ENCODE measurements at regions not wholly inside any gene's neighbourhood (a gene's known extent, or its start where the extent isn't known, plus 50 kb on each side); places are given as distances from the start of the nearest gene placed in this dataset.

DNA sequence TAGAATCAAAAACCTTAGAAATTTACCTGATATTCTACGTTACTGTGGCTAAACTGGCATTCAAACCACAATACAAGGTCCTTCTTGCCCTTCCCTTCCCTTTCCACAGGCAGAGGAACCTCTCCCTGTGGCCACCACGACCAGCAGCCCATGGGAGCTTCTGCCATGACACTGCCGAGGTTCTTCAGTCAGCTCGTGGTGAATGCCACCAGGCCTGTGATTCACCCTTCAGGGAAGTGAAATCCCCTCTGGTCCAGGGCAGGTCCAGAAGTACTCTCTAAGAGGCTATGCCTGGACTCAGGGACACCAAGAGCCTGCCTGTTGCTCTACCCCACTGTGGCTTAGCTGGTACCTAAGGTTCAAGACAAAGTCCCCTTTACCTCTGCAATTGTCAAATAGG is 123.0 kb downstream of the HTR1B start:
- no peak for TF ChIP-seq EZH2phosphoT487 (IDR thresholded peaks at IDR 0.05; ENCODE audit: borderline replicate concordance)
- TF ChIP-seq, protein P1, sequence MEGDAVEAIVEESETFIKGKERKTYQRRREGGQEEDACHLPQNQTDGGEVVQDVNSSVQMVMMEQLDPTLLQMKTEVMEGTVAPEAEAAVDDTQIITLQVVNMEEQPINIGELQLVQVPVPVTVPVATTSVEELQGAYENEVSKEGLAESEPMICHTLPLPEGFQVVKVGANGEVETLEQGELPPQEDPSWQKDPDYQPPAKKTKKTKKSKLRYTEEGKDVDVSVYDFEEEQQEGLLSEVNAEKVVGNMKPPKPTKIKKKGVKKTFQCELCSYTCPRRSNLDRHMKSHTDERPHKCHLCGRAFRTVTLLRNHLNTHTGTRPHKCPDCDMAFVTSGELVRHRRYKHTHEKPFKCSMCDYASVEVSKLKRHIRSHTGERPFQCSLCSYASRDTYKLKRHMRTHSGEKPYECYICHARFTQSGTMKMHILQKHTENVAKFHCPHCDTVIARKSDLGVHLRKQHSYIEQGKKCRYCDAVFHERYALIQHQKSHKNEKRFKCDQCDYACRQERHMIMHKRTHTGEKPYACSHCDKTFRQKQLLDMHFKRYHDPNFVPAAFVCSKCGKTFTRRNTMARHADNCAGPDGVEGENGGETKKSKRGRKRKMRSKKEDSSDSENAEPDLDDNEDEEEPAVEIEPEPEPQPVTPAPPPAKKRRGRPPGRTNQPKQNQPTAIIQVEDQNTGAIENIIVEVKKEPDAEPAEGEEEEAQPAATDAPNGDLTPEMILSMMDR (conservative IDR thresholded peaks at IDR 0.05; ENCODE audit: low read length) = no peak
